ENCODE measurements at regions not wholly inside any gene's neighbourhood (a gene's known extent, or its start where the extent isn't known, plus 50 kb on each side); places are given as distances from the start of the nearest gene placed in this dataset.
A peak's percentile ranks its signal among the peaks of the same experiment; 100 is the strongest.

GRCh38 chr2:225164401-225165050, 122.3 kb upstream of the DOCK10 start:
- no peak overlapping the region for H3K27ac ChIP-seq
- DNase-seq (ENCODE audit: low read depth, low spot score) = no peak

GRCh38 chr2:225158360-225158759, 116.1 kb upstream of the DOCK10 start:
- no peak for DNase-seq (ENCODE audit: low read depth, low spot score)
- no peak overlapping the region for H3K27ac ChIP-seq

- H3K27ac ChIP-seq = no peak overlapping the region
- no peak for DNase-seq (ENCODE audit: low read depth, low spot score)
These were observed 114.7 kb upstream of the DOCK10 start for GRCh38 chr2:225156853-225157451.

- no peak for DNase-seq (ENCODE audit: low read depth, low spot score)
- H3K27ac ChIP-seq = no peak overlapping the region
These were observed 98.5 kb upstream of the DOCK10 start for GRCh38 chr2:225140723-225141122.

GRCh38 chr2:225137971-225138370, 95.7 kb upstream of the DOCK10 start:
- DNase-seq (ENCODE audit: low read depth, low spot score) = no peak

GRCh38 chr2:225136552-225136951, 94.3 kb upstream of the DOCK10 start:
- no peak overlapping the region for H3K27ac ChIP-seq
- DNase-seq (ENCODE audit: low read depth, low spot score) = no peak

More at GRCh38 chr2:225137971-225138370, 95.7 kb upstream of the DOCK10 start:
- H3K27ac ChIP-seq = no peak overlapping the region

GRCh38 chr2:225131898-225132297, 89.6 kb upstream of the DOCK10 start:
- no peak for DNase-seq (ENCODE audit: low read depth, low spot score)
- no peak overlapping the region for H3K27ac ChIP-seq

- no peak overlapping the region for H3K27ac ChIP-seq
- no peak for DNase-seq (ENCODE audit: low read depth, low spot score)
These were observed 87.8 kb upstream of the DOCK10 start for GRCh38 chr2:225130093-225130492.

- no peak overlapping the region for H3K27ac ChIP-seq
- no peak for DNase-seq (ENCODE audit: low read depth, low spot score)
These were observed 82.2 kb upstream of the DOCK10 start for GRCh38 chr2:225124311-225125017.

- H3K27ac ChIP-seq = no peak overlapping the region
- no peak for DNase-seq (ENCODE audit: low read depth, low spot score)
These were observed 80.6 kb upstream of the DOCK10 start for GRCh38 chr2:225122583-225123486.

- H3K27ac ChIP-seq = no peak overlapping the region
- DNase-seq (ENCODE audit: low read depth, low spot score) = no peak
These were observed 79.7 kb upstream of the DOCK10 start for GRCh38 chr2:225122007-225122406.

- H3K27ac ChIP-seq = no peak overlapping the region
- DNase-seq (ENCODE audit: low read depth, low spot score) = no peak
These were observed 77.9 kb upstream of the DOCK10 start for GRCh38 chr2:225120186-225120585.

- no peak overlapping the region for H3K27ac ChIP-seq
- DNase-seq (ENCODE audit: low read depth, low spot score) = no peak
These were observed 74.9 kb upstream of the DOCK10 start for GRCh38 chr2:225117051-225117716.

- DNase-seq (ENCODE audit: low read depth, low spot score) = no peak
- H3K27ac ChIP-seq = no peak overlapping the region
These were observed 72.6 kb upstream of the DOCK10 start for GRCh38 chr2:225114786-225115323.

GRCh38 chr2:225113371-225114015, 71.2 kb upstream of the DOCK10 start:
- no peak for DNase-seq (ENCODE audit: low read depth, low spot score)
- H3K27ac ChIP-seq = no peak overlapping the region

- no peak overlapping the region for H3K27ac ChIP-seq
- no peak for DNase-seq (ENCODE audit: low read depth, low spot score)
These were observed 70.3 kb upstream of the DOCK10 start for GRCh38 chr2:225112362-225113126.

- DNase-seq (ENCODE audit: low read depth, low spot score) = no peak
- no peak overlapping the region for H3K27ac ChIP-seq
These were observed 66.5 kb upstream of the DOCK10 start for GRCh38 chr2:225108805-225109204.

GRCh38 chr2:225104971-225105370, 62.7 kb upstream of the DOCK10 start:
- peak overlapping the region; percentile 32 for H3K27ac ChIP-seq
- DNase-seq (ENCODE audit: low read depth, low spot score) = no peak

- DNase-seq (ENCODE audit: low read depth, low spot score) = no peak
- H3K27ac ChIP-seq = peak overlapping the region; percentile 32
These were observed 62.1 kb upstream of the DOCK10 start for GRCh38 chr2:225104321-225104720.
